AG09319 (cell line): ENCODE measurements at regions not wholly inside any gene's neighbourhood (a gene's known extent, or its start where the extent isn't known, plus 50 kb on each side); places are given as distances from the start of the nearest gene placed in this dataset.

Source experiments
- DNase-seq: peaks from one replicate; pipeline ENCODE4 v3.0.0-alpha.2; 2010; ENCODE audit warnings: low read depth; ENCODE audit errors: extremely low read depth
- TF ChIP-seq, protein P1 (sequence below): IDR thresholded peaks from 2 replicates; pipeline ENCODE4 v1.5.1; 2011; ENCODE audit warnings: low read depth, mild to moderate bottlenecking, inconsistent platforms, low read length, moderate library complexity

DNA sequence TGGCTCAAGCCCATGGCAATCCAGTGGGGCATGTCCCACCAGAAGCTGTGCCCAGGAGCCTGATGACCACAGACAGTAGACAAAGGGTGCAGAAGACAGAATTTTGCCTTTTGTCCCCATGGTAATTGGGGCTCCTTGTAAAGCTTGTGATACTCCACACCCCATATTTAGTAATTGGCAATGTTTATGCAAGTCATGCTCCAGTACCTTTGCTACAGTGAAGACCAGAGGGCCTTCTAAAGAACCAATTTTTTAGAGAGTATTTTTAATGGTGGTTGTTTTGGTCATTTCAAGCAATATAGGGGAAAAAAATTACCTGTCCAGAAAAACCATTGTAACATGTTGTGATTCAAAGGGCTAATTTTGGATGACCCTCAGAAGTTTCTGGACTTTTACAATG lies 194.8 kb downstream of the ANAPC1 start:
- no peak for DNase-seq
- TF ChIP-seq, protein P1, sequence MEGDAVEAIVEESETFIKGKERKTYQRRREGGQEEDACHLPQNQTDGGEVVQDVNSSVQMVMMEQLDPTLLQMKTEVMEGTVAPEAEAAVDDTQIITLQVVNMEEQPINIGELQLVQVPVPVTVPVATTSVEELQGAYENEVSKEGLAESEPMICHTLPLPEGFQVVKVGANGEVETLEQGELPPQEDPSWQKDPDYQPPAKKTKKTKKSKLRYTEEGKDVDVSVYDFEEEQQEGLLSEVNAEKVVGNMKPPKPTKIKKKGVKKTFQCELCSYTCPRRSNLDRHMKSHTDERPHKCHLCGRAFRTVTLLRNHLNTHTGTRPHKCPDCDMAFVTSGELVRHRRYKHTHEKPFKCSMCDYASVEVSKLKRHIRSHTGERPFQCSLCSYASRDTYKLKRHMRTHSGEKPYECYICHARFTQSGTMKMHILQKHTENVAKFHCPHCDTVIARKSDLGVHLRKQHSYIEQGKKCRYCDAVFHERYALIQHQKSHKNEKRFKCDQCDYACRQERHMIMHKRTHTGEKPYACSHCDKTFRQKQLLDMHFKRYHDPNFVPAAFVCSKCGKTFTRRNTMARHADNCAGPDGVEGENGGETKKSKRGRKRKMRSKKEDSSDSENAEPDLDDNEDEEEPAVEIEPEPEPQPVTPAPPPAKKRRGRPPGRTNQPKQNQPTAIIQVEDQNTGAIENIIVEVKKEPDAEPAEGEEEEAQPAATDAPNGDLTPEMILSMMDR, result no peak

DNA sequence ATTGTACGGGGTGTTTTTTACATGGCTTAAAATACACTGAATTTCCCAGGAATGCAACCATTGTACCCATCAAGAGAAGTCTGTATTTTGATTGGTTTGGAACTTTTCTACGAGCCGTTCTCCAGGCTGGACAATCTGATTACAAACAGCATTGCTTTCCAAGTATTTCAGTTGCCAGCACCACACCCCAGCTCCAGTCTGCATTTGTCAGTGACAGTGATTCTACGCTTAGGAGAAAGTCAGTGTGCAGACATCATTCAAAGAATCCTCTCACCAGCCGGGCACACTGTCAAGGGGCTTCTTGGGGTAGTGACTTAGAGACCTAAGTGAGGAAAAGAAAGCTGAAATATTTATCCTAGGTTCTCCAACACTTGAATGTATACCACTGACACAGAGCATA lies 194.1 kb downstream of the ANAPC1 start:
- TF ChIP-seq, protein P1, result no peak
- DNase-seq, result no peak

DNA sequence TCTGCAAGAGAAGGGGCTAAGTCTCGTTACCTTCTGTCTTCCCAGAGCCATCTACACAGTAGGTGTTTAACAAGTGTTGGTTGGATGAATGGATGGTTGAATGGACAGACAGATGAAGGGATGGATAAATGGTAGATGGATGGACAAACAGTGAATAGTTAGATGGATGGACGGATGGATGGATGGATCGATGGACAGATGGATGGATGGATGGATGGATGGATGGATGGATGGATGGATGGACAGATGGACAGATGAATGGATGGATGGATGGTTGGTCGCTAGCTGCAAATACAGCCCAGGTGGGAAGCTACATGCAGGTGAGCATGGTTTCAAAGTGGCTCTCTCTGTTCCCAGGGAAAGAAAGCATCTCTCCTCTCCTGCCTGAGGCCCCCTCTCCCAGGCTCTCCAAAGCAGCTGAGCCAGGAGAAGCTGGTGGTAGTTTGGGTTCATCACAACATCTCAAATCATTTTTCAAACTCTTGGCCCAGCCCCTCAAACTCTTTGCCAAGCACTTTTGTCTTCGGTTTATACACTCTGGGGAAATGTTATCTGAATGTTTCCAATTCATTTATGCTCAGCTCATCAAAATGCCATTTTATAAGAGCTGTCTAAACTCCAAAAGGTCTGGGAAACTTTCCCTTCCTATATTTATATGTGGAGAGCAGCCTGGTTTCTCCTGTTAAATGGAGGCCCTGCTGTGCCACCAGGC lies 192.7 kb downstream of the ANAPC1 start:
- TF ChIP-seq, protein P1, result no peak
- DNase-seq, result no peak

DNA sequence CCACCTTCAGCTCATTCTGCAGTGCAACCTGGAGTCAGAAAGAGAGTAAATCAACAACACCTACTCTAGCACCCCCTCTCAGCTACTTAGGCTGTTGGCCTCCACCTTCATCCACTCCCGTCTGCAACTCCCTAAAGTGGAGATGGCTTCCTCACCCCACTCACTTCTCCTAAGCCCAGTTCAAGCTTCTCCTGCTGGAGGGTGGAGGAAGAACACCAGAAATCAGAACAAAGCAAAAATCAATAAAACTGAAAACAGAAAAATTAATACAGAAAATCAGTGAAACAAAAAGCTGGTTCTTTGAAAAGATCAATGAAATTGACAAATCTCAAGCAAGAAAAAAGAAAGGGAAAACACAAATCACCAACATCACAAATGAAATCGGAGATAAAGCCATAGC lies 191.7 kb downstream of the ANAPC1 start:
- TF ChIP-seq, protein P1, result no peak; the same call in 1 of the 2 replicates
- no peak for DNase-seq

DNA sequence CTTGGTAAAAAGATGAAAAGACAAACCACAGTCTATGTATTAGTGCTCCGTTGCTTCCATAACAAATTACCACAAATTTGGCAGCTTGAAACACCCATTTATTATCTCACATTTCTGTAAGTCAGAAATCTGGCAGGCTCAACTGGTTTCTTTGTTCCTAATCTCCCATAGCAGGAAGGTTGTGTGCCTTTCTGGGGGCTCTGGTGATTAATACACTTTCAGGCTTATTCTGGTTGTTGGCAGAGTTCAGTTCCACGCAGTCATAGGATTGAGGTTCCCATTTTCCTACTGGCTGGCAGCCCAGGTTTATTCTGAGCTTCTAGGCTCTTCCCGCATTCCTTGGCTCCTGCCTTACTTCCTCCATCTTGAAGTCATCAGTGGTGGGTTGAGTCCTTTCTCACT lies 189.3 kb downstream of the ANAPC1 start:
- peak; percentile 66 for DNase-seq
- TF ChIP-seq, protein P1, result no peak

DNA sequence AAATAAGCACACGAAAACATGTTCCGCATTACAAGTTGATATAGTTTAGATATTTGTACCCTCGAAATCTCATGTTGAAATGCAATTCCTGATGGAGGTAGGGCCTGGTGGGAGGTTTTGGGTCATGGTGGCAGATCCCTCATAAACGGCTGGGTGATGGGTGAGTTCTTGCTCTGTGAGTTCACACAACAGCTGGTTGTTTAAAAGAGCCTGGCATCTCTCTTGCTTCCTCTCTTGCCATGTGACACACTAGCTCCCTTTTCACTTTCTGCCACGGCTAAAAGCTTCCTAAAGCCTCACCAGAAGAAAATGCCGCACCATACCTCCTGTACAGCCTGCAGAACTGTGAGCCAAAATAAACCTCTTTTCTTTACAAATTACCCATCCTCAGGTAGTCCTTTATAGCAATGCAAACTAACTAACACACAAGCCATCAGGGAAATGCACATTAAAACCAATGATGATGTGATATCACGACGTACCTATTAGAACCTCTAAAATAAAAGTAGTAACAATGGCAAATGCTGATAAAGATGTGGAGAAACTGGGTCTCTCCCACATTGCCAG lies 188.5 kb downstream of the ANAPC1 start:
- TF ChIP-seq, protein P1, result no peak
- DNase-seq, result no peak

DNA sequence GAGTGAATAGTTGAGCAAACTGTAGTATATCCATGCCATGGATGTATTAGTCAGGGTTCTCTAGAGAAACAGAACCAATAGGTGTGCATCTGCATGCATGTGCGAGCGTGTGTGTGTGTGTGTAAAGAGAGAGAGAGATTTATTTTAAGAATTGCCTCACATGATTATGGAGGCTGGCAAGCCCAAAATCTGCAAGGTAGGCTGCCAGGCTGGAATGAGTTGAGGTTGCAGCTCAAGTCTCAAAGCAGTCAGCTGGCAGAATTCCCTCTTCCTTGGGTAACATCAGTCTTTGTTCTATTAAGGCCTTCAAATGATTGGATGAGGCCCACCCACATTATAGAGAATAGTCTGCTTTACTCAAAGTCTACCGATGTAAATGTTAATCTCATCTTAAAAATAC lies 187.8 kb downstream of the ANAPC1 start:
- TF ChIP-seq, protein P1, result no peak

More for the DNA sequence above, 187.8 kb downstream of the ANAPC1 start:
- DNase-seq, result no peak
